Endothelial cell of umbilical vein (primary cell): ENCODE measurements at regions not wholly inside any gene's neighbourhood (a gene's known extent, or its start where the extent isn't known, plus 50 kb on each side); places are given as distances from the start of the nearest gene placed in this dataset.

Experiments
- BruUV-seq: library from RNA; stranded (reverse); fragments of 400-500 nt; replicated peaks from 2 replicates; lab custom pipeline; 2021; lab: Mats Ljungman, UMichigan
- CTCF ChIA-PET: fragments of 300-600, 350-600 bp; sonication (Branson Sonifier 250); formaldehyde crosslinking; loops from one replicate; lab custom pipeline; 2021; ENCODE audit warnings: antibody characterized with exemption, inconsistent platforms; lab: Charles Lee
- POLR2A ChIA-PET: fragments of 300-600, 350-600 bp; sonication (Branson Sonifier 250); formaldehyde crosslinking; loops from one replicate; lab custom pipeline; 2021; ENCODE audit warnings: antibody characterized with exemption, inconsistent platforms; lab: Charles Lee
- DNase-seq: peaks from one replicate; pipeline ENCODE4 v3.0.0-alpha.2; 2011; ENCODE audit warnings: low read depth, low spot score
- FAIRE-seq: peaks from 2 replicates; lab custom pipeline; 2011; peaks lifted over from hg19 to GRCh38; lab: Jason Lieb, UNC
- H2AFZ ChIP-seq: 2 replicates; pipeline ENCODE4 v1.6.0; 2012; ENCODE audit warnings: low read depth, low read length, control low read depth, inconsistent platforms
- H3K27ac ChIP-seq: 2 replicates; pipeline ENCODE4 v1.5.1; 2011; ENCODE audit warnings: low read depth, mild to moderate bottlenecking, control low read depth, low read length, moderate library complexity; ENCODE audit not compliant: insufficient read depth
- H3K27me3 ChIP-seq, 2 experiments: 2 replicates each; pipeline versions ENCODE4 v1.6.0 to v1.6.1; 2011; ENCODE audit warnings: low read length in 2 of 2, mixed read lengths in 1 of 2; ENCODE audit not compliant: control insufficient read depth in 2 of 2, insufficient read depth in 2 of 2
- H3K36me3 ChIP-seq, 2 experiments: 2 replicates in 1 of 2; 3 replicates in 1 of 2; pipeline ENCODE4 v1.5.1; 2011; ENCODE audit warnings: low read length in 2 of 2, mild to moderate bottlenecking in 1 of 2, moderate library complexity in 1 of 2; ENCODE audit not compliant: control insufficient read depth in 2 of 2, insufficient read depth in 2 of 2; ENCODE audit errors: extremely low read depth in 1 of 2
- H3K4me1 ChIP-seq: 3 replicates; pipeline ENCODE4 v1.5.1; 2011; ENCODE audit warnings: mild to moderate bottlenecking, low read length; ENCODE audit not compliant: control insufficient read depth, insufficient read depth; ENCODE audit errors: extremely low read depth
- H3K4me2 ChIP-seq: 2 replicates; pipeline ENCODE4 v1.6.1; 2011; ENCODE audit warnings: low read length, control low read depth, mixed read lengths; ENCODE audit not compliant: insufficient read depth
- H3K4me3 ChIP-seq, 3 experiments: fragments of 200-600 bp in 1 of 3; sonication (generic), shearing (Covaris generic) in 1 of 3; replicated peaks in 1 of 3; 2 replicates each; pipeline ENCODE4 v1.5.1; 2011 to 2016; ENCODE audit warnings: control low read depth in 3 of 3, low read length in 3 of 3, mild to moderate bottlenecking in 2 of 3, inconsistent platforms in 1 of 3, low read depth in 1 of 3, moderate library complexity in 1 of 3; ENCODE audit not compliant: insufficient read depth in 1 of 3
- H3K79me2 ChIP-seq: 2 replicates; pipeline ENCODE4 v1.6.0; 2012; ENCODE audit warnings: low read length, inconsistent platforms; ENCODE audit not compliant: control insufficient read depth, insufficient read depth
- H3K9ac ChIP-seq: replicated peaks from 2 replicates; pipeline ENCODE3; 2011; ENCODE audit warnings: low read length, control low read depth; ENCODE audit not compliant: insufficient read depth; ENCODE audit errors: extremely low read depth
- H3K9me1 ChIP-seq: replicated peaks from 3 replicates; pipeline ENCODE4 v1.6.0; 2011; ENCODE audit warnings: mild to moderate bottlenecking, low read length; ENCODE audit not compliant: control insufficient read depth, insufficient read depth; ENCODE audit errors: extremely low read depth
- H3K9me3 ChIP-seq: replicated peaks from 2 replicates; pipeline ENCODE4 v1.5.1; 2012; ENCODE audit warnings: low read length, inconsistent platforms; ENCODE audit not compliant: control insufficient read depth, insufficient read depth
- H4K20me1 ChIP-seq: replicated peaks from 2 replicates; pipeline ENCODE3; 2011; ENCODE audit warnings: mild to moderate bottlenecking, low read length; ENCODE audit not compliant: control insufficient read depth, insufficient read depth; ENCODE audit errors: extremely low read depth
- CTCF ChIP-seq, 2 donors: IDR thresholded peaks; 1 replicate in 1 of 2; 2 replicates in 1 of 2; pipeline ENCODE4 v1.5.1; 2011; ENCODE audit warnings: low read length in 2 of 2, mild to moderate bottlenecking in 2 of 2, moderate library complexity in 2 of 2, control low read depth in 1 of 2, inconsistent platforms in 1 of 2, low read depth in 1 of 2; ENCODE audit not compliant: insufficient read depth in 1 of 2; ENCODE audit errors: extremely low read depth in 1 of 2
- EZH2 ChIP-seq: IDR thresholded peaks from 2 replicates; pipeline ENCODE4 v1.6.1; 2012; ENCODE audit warnings: borderline replicate concordance, low read depth, mild to moderate bottlenecking, moderate library complexity, low read length, inconsistent platforms; ENCODE audit not compliant: severe bottlenecking
- FOS ChIP-seq: IDR thresholded peaks from 2 replicates; pipeline ENCODE4 v1.6.1; 2011; ENCODE audit warnings: mild to moderate bottlenecking, low read length, moderate library complexity, borderline replicate concordance; ENCODE audit not compliant: insufficient read depth
- GATA2 ChIP-seq: IDR thresholded peaks from 2 replicates; pipeline ENCODE4 v1.7.0; 2011; ENCODE audit warnings: low read depth, mild to moderate bottlenecking, moderate library complexity, mixed read lengths, low read length; ENCODE audit not compliant: insufficient read length, insufficient read depth
- JUN ChIP-seq: IDR thresholded peaks from 2 replicates; pipeline ENCODE4 v1.6.1; 2011; ENCODE audit warnings: borderline replicate concordance, low read depth; ENCODE audit not compliant: insufficient read length, insufficient read depth
- MAX ChIP-seq: IDR thresholded peaks from 2 replicates; pipeline ENCODE4 v1.6.1; 2011; ENCODE audit not compliant: insufficient read depth, insufficient read length
- MYC ChIP-seq: IDR thresholded peaks from one replicate; pipeline ENCODE4 v1.6.1; 2011; ENCODE audit warnings: mild to moderate bottlenecking, low read depth, low read length
- POLR2A ChIP-seq: IDR thresholded peaks from 2 replicates; pipeline ENCODE4 v1.6.1; 2012; ENCODE audit warnings: low read depth, mild to moderate bottlenecking, control low read depth, low read length
- POLR2AphosphoS5 ChIP-seq: IDR thresholded peaks from 2 replicates; pipeline ENCODE4 v1.6.1; 2012; ENCODE audit warnings: low read depth, mild to moderate bottlenecking, control low read depth, low read length, moderate library complexity; ENCODE audit not compliant: insufficient read depth
- dilution Hi-C: fragments of 300-500 bp; cut with MboI; formaldehyde crosslinking; loops from one replicate; pipeline ENCODE4 v1.15.0; 2019; ENCODE audit warnings: low sequenced_read_pairs; ENCODE audit not compliant: extremely low pct_ligation_motif_present
- intact Hi-C: fragments of 100-400 bp; cut with micrococcal nuclease; formaldehyde crosslinking; loops from one replicate; pipeline ENCODE4 v1.10.0; 2022

GRCh38 chr11:69918231-69918937 is 99.2 kb upstream of the FGF3 start:
- no peak for FAIRE-seq
- no peaks in the 10 kb centered on the region for H3K9me1 ChIP-seq
- CTCF ChIA-PET, result interaction anchor here (0.5 to 5.4 kb wide), 32 partner anchors 8 to 360 kb away, joined by 3 to 60 read pairs (median 6); no protein-coding TSS in a partner anchor
- H3K9ac ChIP-seq, result no peak overlapping the region
- H4K20me1 ChIP-seq, result no peaks in the 10 kb centered on the region
- no peak for DNase-seq
- H3K9me3 ChIP-seq, result no peaks in the 10 kb centered on the region
- no peak overlapping the region for H2AFZ ChIP-seq
- TF ChIP-seq POLR2A, result no peak
- no peak for TF ChIP-seq POLR2AphosphoS5
- TF ChIP-seq FOS, result no peak
- no peak for TF ChIP-seq EZH2
- TF ChIP-seq MAX, result no peak
- TF ChIP-seq GATA2, result no peak
- TF ChIP-seq CTCF (IDR thresholded peaks at IDR 0.05; ENCODE audit: extremely low read depth in 1 of 2, insufficient read depth in 1 of 2, low read depth in 1 of 2, low read length in 2 of 2), result no peak
- TF ChIP-seq MYC, result no peak
- no peak for TF ChIP-seq JUN
- no peak overlapping the region for H3K27ac ChIP-seq
- no peak overlapping the region for H3K4me3 ChIP-seq
- no peaks in the 10 kb centered on the region for H3K79me2 ChIP-seq
- peaks cover 1 to 10% of the 10 kb centered on the region in 2 experiments for H3K27me3 ChIP-seq
- POLR2A ChIA-PET, result no interaction called here
- peaks cover 11% of the 10 kb centered on the region for H3K4me1 ChIP-seq
- H3K36me3 ChIP-seq, result no peaks in the 10 kb centered on the region
- dilution Hi-C loops, result loop anchor here (25.0 kb wide), 1 partner anchor 269 kb away; no protein-coding TSS in a partner anchor
- intact Hi-C loops, result loop anchor here (2.0 to 10.0 kb wide), 2 partner anchors 164 to 556 kb away; no protein-coding TSS in a partner anchor
- H3K4me2 ChIP-seq, result no peak overlapping the region
- no TSS peak for BruUV-seq
